NB4 (cell line): ENCODE measurements at regions not wholly inside any gene's neighbourhood (a gene's known extent, or its start where the extent isn't known, plus 50 kb on each side); places are given as distances from the start of the nearest gene placed in this dataset.

ENCODE experiments used
- MYC ChIP-seq: IDR thresholded peaks from 2 replicates; pipeline ENCODE4 v1.6.1; 2011; ENCODE audit warnings: low read depth, low read length
- POLR2A ChIP-seq: IDR thresholded peaks from 2 replicates; pipeline ENCODE4 v1.6.1; 2011; ENCODE audit warnings: mild to moderate bottlenecking; ENCODE audit not compliant: insufficient read length; ENCODE audit errors: extremely low read depth
- TF ChIP-seq, protein P1 (sequence below): IDR thresholded peaks from one replicate; pipeline ENCODE4 v1.5.1; 2012; ENCODE audit warnings: low read depth, low read length
- TF ChIP-seq, protein P2 (sequence below): IDR thresholded peaks from 2 replicates; pipeline ENCODE4 v1.6.1; 2011; ENCODE audit warnings: low read depth, low read length

DNA sequence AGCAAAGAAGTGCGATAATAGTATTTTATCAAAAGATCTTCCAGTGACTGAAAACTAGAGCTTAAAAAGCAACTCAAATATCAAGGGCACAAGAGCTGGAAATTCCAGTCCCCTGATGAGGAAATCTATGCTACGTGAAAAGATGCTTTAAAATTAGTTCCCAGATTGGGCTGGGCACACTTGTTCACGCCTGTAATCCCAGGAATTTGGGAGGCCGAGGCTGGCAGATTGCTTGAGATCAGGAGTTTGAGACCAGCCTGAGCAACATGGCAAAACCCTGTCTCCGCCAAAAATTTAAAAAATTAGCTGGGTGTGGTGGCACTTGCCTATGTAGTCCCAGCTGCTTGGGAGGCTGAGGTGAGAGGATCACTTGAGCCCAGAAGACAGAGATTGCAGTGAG is 138.8 kb downstream of the SEMA6D start:
- TF ChIP-seq, protein P1, sequence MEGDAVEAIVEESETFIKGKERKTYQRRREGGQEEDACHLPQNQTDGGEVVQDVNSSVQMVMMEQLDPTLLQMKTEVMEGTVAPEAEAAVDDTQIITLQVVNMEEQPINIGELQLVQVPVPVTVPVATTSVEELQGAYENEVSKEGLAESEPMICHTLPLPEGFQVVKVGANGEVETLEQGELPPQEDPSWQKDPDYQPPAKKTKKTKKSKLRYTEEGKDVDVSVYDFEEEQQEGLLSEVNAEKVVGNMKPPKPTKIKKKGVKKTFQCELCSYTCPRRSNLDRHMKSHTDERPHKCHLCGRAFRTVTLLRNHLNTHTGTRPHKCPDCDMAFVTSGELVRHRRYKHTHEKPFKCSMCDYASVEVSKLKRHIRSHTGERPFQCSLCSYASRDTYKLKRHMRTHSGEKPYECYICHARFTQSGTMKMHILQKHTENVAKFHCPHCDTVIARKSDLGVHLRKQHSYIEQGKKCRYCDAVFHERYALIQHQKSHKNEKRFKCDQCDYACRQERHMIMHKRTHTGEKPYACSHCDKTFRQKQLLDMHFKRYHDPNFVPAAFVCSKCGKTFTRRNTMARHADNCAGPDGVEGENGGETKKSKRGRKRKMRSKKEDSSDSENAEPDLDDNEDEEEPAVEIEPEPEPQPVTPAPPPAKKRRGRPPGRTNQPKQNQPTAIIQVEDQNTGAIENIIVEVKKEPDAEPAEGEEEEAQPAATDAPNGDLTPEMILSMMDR = no peak
- TF ChIP-seq POLR2A = no peak
- no peak for TF ChIP-seq MYC
- TF ChIP-seq, protein P2, sequence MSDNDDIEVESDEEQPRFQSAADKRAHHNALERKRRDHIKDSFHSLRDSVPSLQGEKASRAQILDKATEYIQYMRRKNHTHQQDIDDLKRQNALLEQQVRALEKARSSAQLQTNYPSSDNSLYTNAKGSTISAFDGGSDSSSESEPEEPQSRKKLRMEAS = no peak
